IgD-negative memory B cell (primary cell): ENCODE measurements at regions not wholly inside any gene's neighbourhood (a gene's known extent, or its start where the extent isn't known, plus 50 kb on each side); places are given as distances from the start of the nearest gene placed in this dataset.

Experiments
- H3K27ac Mint-ChIP-seq, 3 donors: one replicate each; pipeline ENCODE4 v1.8.0; 2020 to 2022; ENCODE audit warnings: mild to moderate bottlenecking in 3 of 3, mixed read lengths in 3 of 3, moderate library complexity in 1 of 3
- H3K27me3 Mint-ChIP-seq: one replicate; pipeline ENCODE4 v1.8.0; 2021; ENCODE audit warnings: mixed read lengths
- H3K36me3 Mint-ChIP-seq: one replicate; pipeline ENCODE4 v1.8.0; 2020; ENCODE audit warnings: mild to moderate bottlenecking, mixed read lengths
- H3K4me1 Mint-ChIP-seq, 3 donors: one replicate each; pipeline ENCODE4 v1.8.0; 2020 to 2022; ENCODE audit warnings: mixed read lengths in 3 of 3, mild to moderate bottlenecking in 1 of 3
- H3K4me3 Mint-ChIP-seq, 4 donors: one replicate each; pipeline ENCODE4 v1.8.0; 2020 to 2022; ENCODE audit warnings: mild to moderate bottlenecking in 4 of 4, mixed read lengths in 4 of 4, moderate library complexity in 3 of 4
- H3K9me3 Mint-ChIP-seq, 3 donors: one replicate each; pipeline ENCODE4 v1.8.0; 2020 to 2021; ENCODE audit warnings: mixed read lengths in 3 of 3, mild to moderate bottlenecking in 1 of 3

GRCh38 chr6:96683819-96684528, 121.0 kb downstream of the FHL5 start:
- H3K4me3 Mint-ChIP-seq: no peak overlapping the region
- no peaks in the 10 kb centered on the region for H3K9me3 Mint-ChIP-seq
- H3K36me3 Mint-ChIP-seq: peaks cover 5% of the 10 kb centered on the region
- H3K4me1 Mint-ChIP-seq: no peaks in the 10 kb centered on the region
- no peaks in the 10 kb centered on the region for H3K27me3 Mint-ChIP-seq
- H3K27ac Mint-ChIP-seq: no peak overlapping the region

- H3K36me3 Mint-ChIP-seq: peaks cover 5% of the 10 kb centered on the region
- no peak overlapping the region for H3K4me3 Mint-ChIP-seq
- H3K27ac Mint-ChIP-seq: no peak overlapping the region
- H3K9me3 Mint-ChIP-seq: peaks cover 0 to 3% (median 0%) of the 10 kb centered on the region in 3 donors
- H3K27me3 Mint-ChIP-seq: no peaks in the 10 kb centered on the region
- no peaks in the 10 kb centered on the region for H3K4me1 Mint-ChIP-seq
Measured at GRCh38 chr6:96682017-96682416, 119.1 kb downstream of the FHL5 start.

GRCh38 chr6:96675597-96675996, 112.7 kb downstream of the FHL5 start:
- Mint-ChIP-seq H3K9me3 (peaks cover 3 to 6% (median 4%) of the 10 kb centered on the region in 3 donors), H3K27ac (no peak overlapping the region)

More at GRCh38 chr6:96675597-96675996, 112.7 kb downstream of the FHL5 start:
- Mint-ChIP-seq H3K4me1 (no peaks in the 10 kb centered on the region), H3K27me3 (peaks cover 2% of the 10 kb centered on the region), H3K36me3 (no peaks in the 10 kb centered on the region), H3K4me3 (no peak overlapping the region)
